ENCODE measurements at regions not wholly inside any gene's neighbourhood (a gene's known extent, or its start where the extent isn't known, plus 50 kb on each side); places are given as distances from the start of the nearest gene placed in this dataset.

- Histone ChIP-seq H3K4me3 (ENCODE audit: low read depth in 1 of 2, low read length in 2 of 2) (no peak overlapping the region), H3K79me2 (ENCODE audit: insufficient read depth, low read length) (no peaks in the 10 kb centered on the region), H3K27me3 (ENCODE audit: insufficient read depth, low read length, poor library complexity) (no peaks in the 10 kb centered on the region), H2AFZ (ENCODE audit: low read depth, low read length) (no peak overlapping the region), H3K4me2 (ENCODE audit: insufficient read depth, low read length) (no peak overlapping the region), H3K36me3 (ENCODE audit: insufficient read depth, low read length) (no peaks in the 10 kb centered on the region), H3K9ac (ENCODE audit: low read depth, low read length) (no peak overlapping the region), H3K9me3 (ENCODE audit: insufficient read depth, low read length, severe bottlenecking) (no peaks in the 10 kb centered on the region), H4K20me1 (ENCODE audit: insufficient read depth, low read length) (no peaks in the 10 kb centered on the region; the same call in 1 of the 2 replicates), H3K4me1 (ENCODE audit: insufficient read depth, low read length) (no peaks in the 10 kb centered on the region), H3K27ac (ENCODE audit: low read length) (no peak overlapping the region)
- no peak for ATAC-seq (ENCODE audit: insufficient read depth, low read depth)
- TF ChIP-seq CTCF (IDR thresholded peaks at IDR 0.05; ENCODE audit: borderline replicate concordance, extremely low read depth, low read length, poor library complexity, severe bottlenecking): no peak
- TF ChIP-seq EZH2 (IDR thresholded peaks at IDR 0.05; ENCODE audit: borderline replicate concordance, low read depth, low read length, severe bottlenecking): no peak
- no peak for DNase-seq
These were observed 243.5 kb downstream of the OPA1 start for GRCh38 chr3:193836511-193836910.

GRCh38 chr3:193836918-193837317 lies 243.9 kb downstream of the OPA1 start:
- ATAC-seq (ENCODE audit: insufficient read depth, low read depth): no peak
- Histone ChIP-seq H3K27me3 (ENCODE audit: insufficient read depth, low read length, poor library complexity) (no peaks in the 10 kb centered on the region), H3K36me3 (ENCODE audit: insufficient read depth, low read length) (no peaks in the 10 kb centered on the region), H3K4me1 (ENCODE audit: insufficient read depth, low read length) (no peaks in the 10 kb centered on the region), H3K79me2 (ENCODE audit: insufficient read depth, low read length) (no peaks in the 10 kb centered on the region), H2AFZ (ENCODE audit: low read depth, low read length) (no peak overlapping the region), H3K9ac (ENCODE audit: low read depth, low read length) (no peak overlapping the region), H3K4me3 (ENCODE audit: low read depth in 1 of 2, low read length in 2 of 2) (no peak overlapping the region), H3K27ac (ENCODE audit: low read length) (no peak overlapping the region), H3K9me3 (ENCODE audit: insufficient read depth, low read length, severe bottlenecking) (no peaks in the 10 kb centered on the region), H3K4me2 (ENCODE audit: insufficient read depth, low read length) (no peak overlapping the region), H4K20me1 (ENCODE audit: insufficient read depth, low read length) (no peaks in the 10 kb centered on the region; the same call in 1 of the 2 replicates)
- TF ChIP-seq EZH2 (IDR thresholded peaks at IDR 0.05; ENCODE audit: borderline replicate concordance, low read depth, low read length, severe bottlenecking) (no peak), CTCF (IDR thresholded peaks at IDR 0.05; ENCODE audit: borderline replicate concordance, extremely low read depth, low read length, poor library complexity, severe bottlenecking) (no peak)
- DNase-seq: no peak

GRCh38 chr3:193837347-193837827 lies 244.4 kb downstream of the OPA1 start:
- H3K27ac ChIP-seq (ENCODE audit: low read length): no peak overlapping the region
- no peak overlapping the region for H3K9ac ChIP-seq (ENCODE audit: low read depth, low read length)
- no peaks in the 10 kb centered on the region for H3K27me3 ChIP-seq (ENCODE audit: insufficient read depth, low read length, poor library complexity)
- H3K9me3 ChIP-seq (ENCODE audit: insufficient read depth, low read length, severe bottlenecking): no peaks in the 10 kb centered on the region
- no peak for ATAC-seq (ENCODE audit: insufficient read depth, low read depth)
- no peak overlapping the region for H3K4me2 ChIP-seq (ENCODE audit: insufficient read depth, low read length)
- no peak overlapping the region for H2AFZ ChIP-seq (ENCODE audit: low read depth, low read length)
- H3K79me2 ChIP-seq (ENCODE audit: insufficient read depth, low read length): no peaks in the 10 kb centered on the region
- no peak for TF ChIP-seq EZH2 (IDR thresholded peaks at IDR 0.05; ENCODE audit: borderline replicate concordance, low read depth, low read length, severe bottlenecking)
- TF ChIP-seq CTCF (IDR thresholded peaks at IDR 0.05; ENCODE audit: borderline replicate concordance, extremely low read depth, low read length, poor library complexity, severe bottlenecking): no peak
- DNase-seq: no peak
- H3K36me3 ChIP-seq (ENCODE audit: insufficient read depth, low read length): no peaks in the 10 kb centered on the region
- H3K4me3 ChIP-seq (ENCODE audit: low read depth in 1 of 2, low read length in 2 of 2): no peak overlapping the region
- H4K20me1 ChIP-seq (ENCODE audit: insufficient read depth, low read length): no peaks in the 10 kb centered on the region; the same call in 1 of the 2 replicates
- H3K4me1 ChIP-seq (ENCODE audit: insufficient read depth, low read length): no peaks in the 10 kb centered on the region
